Sigmoid colon (tissue), 6 donors: ENCODE measurements at regions not wholly inside any gene's neighbourhood (a gene's known extent, or its start where the extent isn't known, plus 50 kb on each side); places are given as distances from the start of the nearest gene placed in this dataset.

Source experiments
- DNase-seq: peaks from one replicate; pipeline ENCODE4 v3.0.0-alpha.2; 2019
- H3K27ac ChIP-seq, 4 donors: fragments of 200-600 bp; sonication (generic); one replicate each; pipeline ENCODE4 v1.5.1; 2016 to 2019; ENCODE audit warnings: mild to moderate bottlenecking in 1 of 4
- H3K27me3 ChIP-seq, 3 donors: fragments of 200-600 bp; sonication (generic); one replicate each; pipeline ENCODE4 v1.5.1; 2019; ENCODE audit warnings: mild to moderate bottlenecking in 1 of 3
- H3K36me3 ChIP-seq, 4 donors: fragments of 200-600 bp; sonication (generic); one replicate each; pipeline ENCODE4 v1.5.1; 2016 to 2019
- H3K4me1 ChIP-seq, 4 donors: fragments of 200-600 bp; sonication (generic); one replicate each; pipeline ENCODE4 v1.5.1; 2017 to 2019
- H3K4me3 ChIP-seq, 4 donors: fragments of 200-600 bp; sonication (generic); one replicate each; pipeline ENCODE4 v1.5.1; 2017 to 2019; ENCODE audit warnings: mild to moderate bottlenecking in 2 of 4, moderate library complexity in 1 of 4
- H3K9me3 ChIP-seq, 4 donors: fragments of 200-600 bp in 3 of 4; sonication (generic) in 3 of 4; one replicate each; pipeline versions ENCODE4 v1.5.1 to v1.6.1; 2013 to 2019
- CTCF ChIP-seq, 4 experiments: fragments of 450-650 bp in 3 of 4; fragments of 200-600 bp in 1 of 4; IDR thresholded peaks; one replicate each; pipeline ENCODE4 v1.5.1; 2016 to 2019; ENCODE audit warnings: antibody characterized with exemption in 4 of 4, mild to moderate bottlenecking in 3 of 4, moderate library complexity in 2 of 4
- EP300 ChIP-seq, 4 donors: sonication (generic); formaldehyde crosslinking; IDR thresholded peaks; one replicate each; pipeline ENCODE4 v1.6.1; 2017; ENCODE audit warnings: antibody characterized with exemption in 4 of 4
- POLR2A ChIP-seq, 2 donors: fragments of 450-650 bp; IDR thresholded peaks; one replicate each; pipeline ENCODE4 v1.6.1; 2016; ENCODE audit warnings: antibody characterized with exemption in 2 of 2, mild to moderate bottlenecking in 2 of 2, moderate library complexity in 2 of 2
- POLR2AphosphoS5 ChIP-seq, 4 donors: sonication (generic); formaldehyde crosslinking; IDR thresholded peaks; one replicate each; pipeline ENCODE4 v1.6.1; 2017; ENCODE audit warnings: antibody characterized with exemption in 4 of 4
- WGBS, 2 donors: extraction: QIAGEN DNeasy Blood & Tissue Kit; methylation state at CpG; one replicate each; pipeline ENCODE4 v1.1.7; 2013; 5-methylcytosine and 5-hydroxymethylcytosine counted together
- intact Hi-C: fragments of 100-400 bp; cut with DNase I; formaldehyde crosslinking; loops from one replicate; pipeline ENCODE4 v1.15.1; 2023
- donor health status: healthy with polysubstance abuse.
- donor health status: healthy.

GRCh38 chr2:45145073-45145899 lies 136.0 kb upstream of the SIX2 start:
- no peak for DNase-seq
- Histone ChIP-seq H3K27me3 (peaks cover 0 to 31% (median 6%) of the 10 kb centered on the region in 3 donors), H3K4me1 (no peaks in the 10 kb centered on the region), H3K36me3 (no peaks in the 10 kb centered on the region), H3K4me3 (no peak overlapping the region), H3K9me3 (peaks cover 0 to 4% (median 1%) of the 10 kb centered on the region in 4 donors), H3K27ac (no peak overlapping the region)
- 62 to 76% methylated on average over 14 of the region's 14 CpGs for WGBS, 2 donors
- intact Hi-C loops, result no loop called here
- TF ChIP-seq POLR2AphosphoS5 (IDR thresholded peaks at IDR 0.05) (no peak), CTCF (IDR thresholded peaks at IDR 0.05) (no peak), POLR2A (IDR thresholded peaks at IDR 0.05) (no peak), EP300 (IDR thresholded peaks at IDR 0.05) (no peak)

GRCh38 chr2:45141883-45142866 lies 132.9 kb upstream of the SIX2 start:
- TF ChIP-seq POLR2AphosphoS5 (IDR thresholded peaks at IDR 0.05) (no peak), EP300 (IDR thresholded peaks at IDR 0.05) (no peak), CTCF (IDR thresholded peaks at IDR 0.05) (no peak), POLR2A (IDR thresholded peaks at IDR 0.05) (no peak)
- intact Hi-C loops, result no loop called here
- no peak for DNase-seq
- Histone ChIP-seq H3K9me3 (peaks cover 0 to 2% (median 0%) of the 10 kb centered on the region in 4 donors), H3K27ac (no peak overlapping the region), H3K36me3 (no peaks in the 10 kb centered on the region), H3K4me3 (no peak overlapping the region), H3K4me1 (no peaks in the 10 kb centered on the region), H3K27me3 (peaks cover 0 to 31% (median 6%) of the 10 kb centered on the region in 3 donors)
- WGBS, 2 donors, result 58 to 79% methylated on average over 5 of the region's 5 CpGs

- intact Hi-C loops, result no loop called here
- Histone ChIP-seq H3K27ac (no peak overlapping the region), H3K4me1 (no peaks in the 10 kb centered on the region), H3K36me3 (no peaks in the 10 kb centered on the region), H3K27me3 (peaks cover 0 to 31% (median 6%) of the 10 kb centered on the region in 3 donors), H3K4me3 (no peak overlapping the region), H3K9me3 (no peaks in the 10 kb centered on the region)
- no peak for TF ChIP-seq POLR2A (IDR thresholded peaks at IDR 0.05)
- no peak for TF ChIP-seq CTCF (IDR thresholded peaks at IDR 0.05)
- no peak for TF ChIP-seq POLR2AphosphoS5 (IDR thresholded peaks at IDR 0.05)
- no peak for TF ChIP-seq EP300 (IDR thresholded peaks at IDR 0.05)
- WGBS, 2 donors, result 93 to 96% methylated on average over 3 of the region's 3 CpGs
- DNase-seq, result no peak
These were observed 131.4 kb upstream of the SIX2 start for GRCh38 chr2:45140675-45141074.

GRCh38 chr2:45138904-45139303 lies 129.7 kb upstream of the SIX2 start:
- H3K9me3 ChIP-seq, result no peaks in the 10 kb centered on the region
- TF ChIP-seq POLR2A (IDR thresholded peaks at IDR 0.05) (no peak), CTCF (IDR thresholded peaks at IDR 0.05) (no peak)
- H3K27me3 ChIP-seq, result peaks cover 0 to 17% (median 6%) of the 10 kb centered on the region in 3 donors
- no peaks in the 10 kb centered on the region for H3K36me3 ChIP-seq
- H3K4me3 ChIP-seq, result no peak overlapping the region
- intact Hi-C loops, result no loop called here
- H3K4me1 ChIP-seq, result no peaks in the 10 kb centered on the region
- H3K27ac ChIP-seq, result no peak overlapping the region
- DNase-seq, result no peak
- WGBS, 2 donors, result 85 to 93% methylated on average over 4 of the region's 4 CpGs
